22Rv1 (cell line): ENCODE measurements at regions not wholly inside any gene's neighbourhood (a gene's known extent, or its start where the extent isn't known, plus 50 kb on each side); places are given as distances from the start of the nearest gene placed in this dataset.

Experiments
- H3K27ac ChIP-seq: fragments of 450-650 bp; 2 replicates; pipeline ENCODE4 v1.5.1; 2017
- ZFX ChIP-seq: fragments of 450-650 bp; IDR thresholded peaks from 2 replicates; pipeline ENCODE4 v1.6.1; 2017; ENCODE audit warnings: antibody characterized with exemption, borderline replicate concordance
- TF ChIP-seq, protein P1 (sequence below): fragments of 450-650 bp; IDR thresholded peaks from 2 replicates; pipeline ENCODE4 v1.5.1; 2017; ENCODE audit warnings: mild to moderate bottlenecking

DNA sequence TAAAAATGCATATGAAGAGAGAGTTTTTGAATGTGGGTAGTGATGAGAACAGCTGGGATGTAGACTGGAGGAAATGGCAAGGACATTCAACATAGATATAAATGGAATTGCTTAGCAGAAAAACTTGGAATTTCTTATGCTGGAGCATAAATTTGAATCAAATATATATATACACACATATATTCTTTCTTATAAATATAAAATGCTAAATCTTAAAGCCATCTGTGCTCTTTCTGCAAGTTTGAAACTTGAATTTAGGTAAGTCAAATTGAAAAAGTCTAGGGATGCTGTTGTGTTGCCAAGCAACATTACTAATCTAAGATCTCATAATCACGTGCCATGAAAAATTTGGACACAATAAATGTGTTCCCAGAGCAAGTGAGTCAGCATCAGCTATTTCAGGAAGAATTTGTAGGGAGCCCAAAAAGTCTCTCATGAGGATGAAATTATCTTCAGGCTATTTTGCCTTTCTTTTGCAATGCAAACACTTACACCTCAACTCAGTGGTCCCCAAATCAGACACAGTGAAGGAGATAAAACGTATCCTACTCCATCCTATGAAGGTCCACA is 58.4 kb upstream of the ALDH1A1 start:
- no peak overlapping the region for H3K27ac ChIP-seq

DNA sequence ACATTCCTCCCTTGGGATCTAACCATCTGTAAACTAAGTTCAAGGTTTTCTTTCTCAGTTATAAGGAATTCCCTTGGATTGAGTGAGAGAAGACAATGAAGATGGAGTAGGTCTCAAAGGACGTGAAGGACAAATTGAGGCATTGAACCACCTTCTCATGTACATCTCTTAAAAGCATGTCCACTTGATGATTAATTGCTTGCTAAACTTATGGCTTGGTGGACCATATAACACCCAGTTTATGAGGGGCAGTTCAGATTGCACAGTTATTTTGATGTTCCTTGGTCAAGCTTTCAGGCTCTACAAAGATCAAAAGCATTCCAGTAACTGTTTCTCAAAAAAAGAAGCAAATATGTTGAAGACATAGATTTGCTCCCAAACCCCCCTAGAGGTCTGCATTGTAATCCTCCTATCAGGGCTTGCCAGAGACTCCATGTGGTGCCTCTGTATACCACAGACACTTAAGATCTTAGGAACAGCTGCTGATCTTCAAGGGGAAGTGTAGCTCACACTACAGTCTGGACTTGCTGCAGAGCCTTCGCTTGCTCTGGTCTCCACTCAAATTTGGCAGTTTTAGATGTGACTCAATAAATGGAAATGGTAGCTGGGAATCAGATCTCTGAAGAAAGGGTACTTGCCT is 56.9 kb upstream of the ALDH1A1 start:
- no peak overlapping the region for H3K27ac ChIP-seq
- TF ChIP-seq ZFX = no peak
- TF ChIP-seq, protein P1, sequence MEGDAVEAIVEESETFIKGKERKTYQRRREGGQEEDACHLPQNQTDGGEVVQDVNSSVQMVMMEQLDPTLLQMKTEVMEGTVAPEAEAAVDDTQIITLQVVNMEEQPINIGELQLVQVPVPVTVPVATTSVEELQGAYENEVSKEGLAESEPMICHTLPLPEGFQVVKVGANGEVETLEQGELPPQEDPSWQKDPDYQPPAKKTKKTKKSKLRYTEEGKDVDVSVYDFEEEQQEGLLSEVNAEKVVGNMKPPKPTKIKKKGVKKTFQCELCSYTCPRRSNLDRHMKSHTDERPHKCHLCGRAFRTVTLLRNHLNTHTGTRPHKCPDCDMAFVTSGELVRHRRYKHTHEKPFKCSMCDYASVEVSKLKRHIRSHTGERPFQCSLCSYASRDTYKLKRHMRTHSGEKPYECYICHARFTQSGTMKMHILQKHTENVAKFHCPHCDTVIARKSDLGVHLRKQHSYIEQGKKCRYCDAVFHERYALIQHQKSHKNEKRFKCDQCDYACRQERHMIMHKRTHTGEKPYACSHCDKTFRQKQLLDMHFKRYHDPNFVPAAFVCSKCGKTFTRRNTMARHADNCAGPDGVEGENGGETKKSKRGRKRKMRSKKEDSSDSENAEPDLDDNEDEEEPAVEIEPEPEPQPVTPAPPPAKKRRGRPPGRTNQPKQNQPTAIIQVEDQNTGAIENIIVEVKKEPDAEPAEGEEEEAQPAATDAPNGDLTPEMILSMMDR = no peak

More for the DNA sequence above, 58.4 kb upstream of the ALDH1A1 start:
- TF ChIP-seq, protein P1 = no peak
- no peak for TF ChIP-seq ZFX

DNA sequence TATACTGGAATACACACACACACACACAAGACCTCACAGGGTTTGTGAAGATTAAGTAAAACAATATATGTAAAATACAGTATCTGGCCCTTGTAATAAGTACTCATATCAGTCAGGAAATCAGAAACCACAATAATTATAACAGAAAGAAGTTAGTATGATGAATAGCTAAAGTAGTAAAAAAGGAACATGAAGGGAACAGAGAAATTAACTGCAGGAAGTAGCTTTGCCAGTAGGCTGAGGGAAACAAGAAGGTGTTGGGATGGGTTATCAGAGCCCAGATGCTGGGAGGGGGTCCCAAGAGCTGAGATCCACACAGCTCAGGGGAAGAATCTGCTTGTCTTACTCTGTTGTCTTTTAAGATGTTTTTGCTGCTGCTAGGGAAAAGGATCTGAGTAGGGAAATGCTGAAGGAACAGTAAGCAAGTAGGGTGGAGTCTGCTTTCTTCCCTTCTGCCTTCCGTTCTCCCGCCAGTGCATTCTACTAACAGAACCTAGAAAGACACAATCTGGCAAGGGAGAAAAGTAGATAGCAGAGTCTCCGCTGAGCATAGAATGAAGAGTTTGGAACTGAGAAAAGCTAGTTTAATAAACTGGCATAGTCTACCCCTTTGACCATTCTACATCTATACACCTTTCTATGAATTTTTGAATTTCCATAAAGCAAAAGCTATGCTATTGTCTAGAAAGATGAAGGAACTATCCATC is 55.3 kb upstream of the ALDH1A1 start:
- TF ChIP-seq, protein P1 = no peak
- no peak for TF ChIP-seq ZFX
- no peak overlapping the region for H3K27ac ChIP-seq

DNA sequence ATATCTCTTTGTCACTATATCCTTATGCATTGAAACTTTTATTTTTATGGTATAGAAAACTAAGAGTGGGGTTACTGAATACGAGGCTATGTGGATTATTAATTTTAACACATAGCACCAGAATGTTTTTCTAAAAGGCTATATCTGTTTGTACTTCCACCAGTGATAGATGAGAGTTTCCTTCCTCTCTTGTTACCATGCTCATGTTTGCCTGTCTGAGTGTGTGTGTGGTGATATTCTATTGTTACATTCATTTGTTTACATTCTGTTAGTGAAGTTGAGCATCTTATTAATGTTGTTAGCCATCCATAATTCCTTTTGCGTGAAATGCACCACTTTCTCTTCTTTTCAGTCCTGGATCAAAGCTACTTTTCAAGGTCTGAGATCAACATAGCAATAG is 54.1 kb upstream of the ALDH1A1 start:
- TF ChIP-seq, protein P1 = no peak
- no peak for TF ChIP-seq ZFX
- H3K27ac ChIP-seq = no peak overlapping the region
